GM10248 (cell line): ENCODE measurements at regions not wholly inside any gene's neighbourhood (a gene's known extent, or its start where the extent isn't known, plus 50 kb on each side); places are given as distances from the start of the nearest gene placed in this dataset.

Experiments used
- CTCF ChIA-PET: fragments of 300-600 bp; sonication (Branson Sonifier 250); formaldehyde crosslinking; extraction: SDS; loops from one replicate; lab custom pipeline; 2021; ENCODE audit warnings: antibody characterized with exemption; lab: Yijun Ruan, JAX
- POLR2A ChIA-PET: fragments of 350-650 bp; sonication (Branson Sonifier 250); formaldehyde crosslinking; extraction: SDS; loops from one replicate; lab custom pipeline; 2020; ENCODE audit warnings: antibody characterized with exemption; lab: Yijun Ruan, JAX
- DNase-seq: peaks from one replicate; pipeline ENCODE4 v3.0.0; 2012; ENCODE audit errors: extremely low spot score
- TF ChIP-seq, protein P1 (sequence below): IDR thresholded peaks from 2 replicates; pipeline ENCODE4 v1.5.1; 2012; ENCODE audit warnings: mild to moderate bottlenecking, low read depth; ENCODE audit errors: extremely low read depth, missing control alignments, control extremely low read depth

DNA sequence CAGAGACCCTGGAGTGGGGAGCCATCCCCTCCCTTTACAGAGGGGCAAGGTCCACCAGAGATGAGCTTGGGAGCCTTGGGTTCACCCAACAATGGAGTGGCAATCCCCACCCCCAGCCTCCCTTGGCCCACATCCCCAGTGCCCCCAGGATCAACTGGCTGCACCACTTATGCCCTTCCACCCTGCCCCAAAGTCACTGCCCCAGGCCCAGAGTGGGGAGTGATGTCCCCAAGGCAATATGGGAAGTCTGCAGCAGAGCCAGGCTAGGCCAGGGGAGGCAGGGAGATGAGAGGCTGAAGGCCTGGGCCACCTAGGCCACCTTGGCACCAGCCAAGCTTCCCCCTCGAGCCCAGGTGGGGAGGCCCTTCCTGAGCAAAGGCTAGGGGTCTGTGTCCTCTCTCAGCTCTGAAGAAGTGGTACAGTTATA lies 145.5 kb downstream of the SMAD6 start:
- ChIA-PET CTCF (interaction anchor here (1.0 to 1.7 kb wide), 2 partner anchors 14 to 243 kb away, joined by 3 to 5 read pairs; no protein-coding TSS in a partner anchor), POLR2A (no interaction called here)
- no peak for DNase-seq
- TF ChIP-seq, protein P1, sequence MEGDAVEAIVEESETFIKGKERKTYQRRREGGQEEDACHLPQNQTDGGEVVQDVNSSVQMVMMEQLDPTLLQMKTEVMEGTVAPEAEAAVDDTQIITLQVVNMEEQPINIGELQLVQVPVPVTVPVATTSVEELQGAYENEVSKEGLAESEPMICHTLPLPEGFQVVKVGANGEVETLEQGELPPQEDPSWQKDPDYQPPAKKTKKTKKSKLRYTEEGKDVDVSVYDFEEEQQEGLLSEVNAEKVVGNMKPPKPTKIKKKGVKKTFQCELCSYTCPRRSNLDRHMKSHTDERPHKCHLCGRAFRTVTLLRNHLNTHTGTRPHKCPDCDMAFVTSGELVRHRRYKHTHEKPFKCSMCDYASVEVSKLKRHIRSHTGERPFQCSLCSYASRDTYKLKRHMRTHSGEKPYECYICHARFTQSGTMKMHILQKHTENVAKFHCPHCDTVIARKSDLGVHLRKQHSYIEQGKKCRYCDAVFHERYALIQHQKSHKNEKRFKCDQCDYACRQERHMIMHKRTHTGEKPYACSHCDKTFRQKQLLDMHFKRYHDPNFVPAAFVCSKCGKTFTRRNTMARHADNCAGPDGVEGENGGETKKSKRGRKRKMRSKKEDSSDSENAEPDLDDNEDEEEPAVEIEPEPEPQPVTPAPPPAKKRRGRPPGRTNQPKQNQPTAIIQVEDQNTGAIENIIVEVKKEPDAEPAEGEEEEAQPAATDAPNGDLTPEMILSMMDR, result no peak

DNA sequence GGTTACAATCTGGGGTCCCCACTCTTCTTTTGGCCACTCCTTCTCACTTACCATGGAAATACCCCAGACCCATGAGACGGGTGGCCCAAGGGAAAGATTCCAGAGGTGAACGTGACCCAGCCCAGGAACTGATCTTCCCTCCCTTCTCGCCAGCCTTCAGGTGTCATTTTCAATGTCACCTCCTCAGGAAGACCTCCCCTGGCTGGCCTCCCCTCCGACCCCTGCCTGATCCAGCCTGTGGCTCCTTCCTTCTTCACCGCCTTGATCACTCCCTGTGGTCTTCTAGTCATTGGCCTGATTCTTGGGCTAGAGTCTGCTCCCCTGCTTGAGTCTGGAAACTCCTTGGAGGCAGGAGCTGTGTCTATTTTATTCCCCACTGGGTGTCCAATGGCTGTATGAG lies 146.1 kb downstream of the SMAD6 start:
- CTCF ChIA-PET, result interaction anchor here (1.0 to 1.7 kb wide), 3 partner anchors 13 to 244 kb away, joined by 3 to 5 read pairs (median 3); no protein-coding TSS in a partner anchor
- POLR2A ChIA-PET, result no interaction called here
- TF ChIP-seq, protein P1, result no peak
- no peak for DNase-seq

GRCh38 chr15:66848686-66849392 lies 146.8 kb downstream of the SMAD6 start:
- DNase-seq, result no peak
- TF ChIP-seq, protein P1, result no peak
- ChIA-PET POLR2A (no interaction called here), CTCF (interaction anchor here (1.4 to 4.3 kb wide), 4 partner anchors 12 to 234 kb away, joined by 3 to 34 read pairs (median 20); no protein-coding TSS in a partner anchor)

- TF ChIP-seq, protein P1, result no peak
- ChIA-PET CTCF (interaction anchor here (1.4 to 4.3 kb wide), 4 partner anchors 12 to 245 kb away, joined by 3 to 47 read pairs (median 34); no protein-coding TSS in a partner anchor), POLR2A (no interaction called here)
- DNase-seq, result no peak
These were observed 147.3 kb downstream of the SMAD6 start for GRCh38 chr15:66849393-66849745.

- TF ChIP-seq, protein P1, result no peak
- no peak for DNase-seq
- ChIA-PET POLR2A (no interaction called here), CTCF (interaction anchor here (1.3 to 4.3 kb wide), 5 partner anchors 11 to 246 kb away, joined by 4 to 47 read pairs (median 34); no protein-coding TSS in a partner anchor)
These were observed 147.7 kb downstream of the SMAD6 start for GRCh38 chr15:66849746-66850077.

DNA sequence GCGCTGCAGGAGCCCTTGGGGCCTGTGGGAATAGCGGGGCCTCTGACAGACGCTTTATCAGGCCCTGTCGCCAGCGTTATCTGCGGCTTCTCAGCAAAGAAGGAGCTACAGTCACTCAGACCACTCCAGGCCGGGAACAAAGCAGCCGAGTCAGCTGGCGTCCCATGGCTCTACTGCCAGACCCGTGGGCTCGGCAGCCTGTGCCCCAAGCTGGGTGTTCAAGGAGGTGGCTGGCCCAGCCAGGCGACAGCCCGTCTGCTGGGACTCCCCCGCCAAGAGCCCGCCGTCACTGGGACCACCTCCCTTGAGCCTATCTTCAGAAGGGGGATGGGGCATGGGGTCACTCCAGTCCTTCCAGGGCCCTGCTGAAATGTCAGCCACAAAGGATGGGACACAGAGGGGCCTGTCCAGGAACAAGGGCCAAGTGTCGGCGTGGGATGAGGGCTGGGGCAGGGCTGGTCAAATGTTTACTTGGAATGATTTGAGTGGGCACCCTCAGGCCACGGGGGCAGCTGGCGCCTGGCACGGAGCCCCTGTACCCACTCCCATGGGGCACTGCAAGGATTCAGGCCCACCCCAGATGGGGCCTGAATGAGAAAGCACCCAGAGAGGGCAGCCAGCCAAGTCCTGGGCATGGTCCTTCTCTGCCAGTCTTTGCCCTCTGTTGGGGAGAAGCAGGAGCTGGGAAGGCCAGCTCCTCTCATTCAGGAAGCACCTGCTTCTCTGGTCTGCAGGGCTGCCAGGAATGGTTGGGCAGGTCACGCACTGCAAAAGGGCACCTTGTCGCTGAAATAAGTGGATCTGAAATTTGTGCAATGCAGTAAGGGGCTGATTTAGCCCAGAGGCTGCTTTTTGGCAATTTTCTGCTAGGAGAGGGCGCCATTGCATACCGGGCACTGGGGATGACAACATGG lies 148.3 kb downstream of the SMAD6 start:
- ChIA-PET POLR2A (no interaction called here), CTCF (interaction anchor here (0.9 to 4.3 kb wide), 17 partner anchors 10 to 563 kb away, joined by 3 to 47 read pairs (median 8); no protein-coding TSS in a partner anchor)

More for the DNA sequence above, 148.3 kb downstream of the SMAD6 start:
- DNase-seq, result peak; percentile 6
- TF ChIP-seq, protein P1, result no peak
